C4-2B (cell line): ENCODE measurements at regions not wholly inside any gene's neighbourhood (a gene's known extent, or its start where the extent isn't known, plus 50 kb on each side); places are given as distances from the start of the nearest gene placed in this dataset.
"Not testable (repeated sequence)": the region's sequence is repeated elsewhere in the genome, so short reads cannot be mapped to it uniquely, and the experiment has no call there.

Experiments used
- H3K27ac ChIP-seq: fragments of 450-650 bp; 2 replicates; pipeline ENCODE4 v1.5.1; 2017
- ZFX ChIP-seq: fragments of 450-650 bp; IDR thresholded peaks from 2 replicates; pipeline ENCODE4 v1.6.1; 2017
- TF ChIP-seq, protein P1 (sequence below): fragments of 450-650 bp; conservative IDR thresholded peaks from 2 replicates; pipeline ENCODE4 v1.5.1; 2017; ENCODE audit warnings: mild to moderate bottlenecking

DNA sequence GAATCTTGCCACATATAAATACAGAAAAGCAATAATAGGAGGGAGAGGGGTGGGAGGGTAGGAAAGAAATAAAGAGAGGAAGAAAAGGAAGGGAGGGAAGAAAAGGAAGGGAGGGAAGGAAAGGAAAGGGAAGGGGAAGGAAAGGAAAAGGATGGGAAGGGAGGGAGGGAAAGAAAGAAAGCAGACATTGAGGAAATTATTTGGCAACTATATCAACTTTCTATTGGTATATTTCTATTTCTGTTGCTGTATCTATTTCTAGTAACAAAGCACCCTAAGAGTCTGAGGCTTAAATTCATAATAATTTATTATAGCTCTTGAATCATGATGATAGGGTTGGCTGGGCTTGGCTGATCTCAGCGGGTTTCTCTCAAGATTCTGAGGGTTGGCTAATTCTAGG, 648.0 kb downstream of the CCDC85A start:
- H3K27ac ChIP-seq: no peak overlapping the region
- TF ChIP-seq, protein P1, sequence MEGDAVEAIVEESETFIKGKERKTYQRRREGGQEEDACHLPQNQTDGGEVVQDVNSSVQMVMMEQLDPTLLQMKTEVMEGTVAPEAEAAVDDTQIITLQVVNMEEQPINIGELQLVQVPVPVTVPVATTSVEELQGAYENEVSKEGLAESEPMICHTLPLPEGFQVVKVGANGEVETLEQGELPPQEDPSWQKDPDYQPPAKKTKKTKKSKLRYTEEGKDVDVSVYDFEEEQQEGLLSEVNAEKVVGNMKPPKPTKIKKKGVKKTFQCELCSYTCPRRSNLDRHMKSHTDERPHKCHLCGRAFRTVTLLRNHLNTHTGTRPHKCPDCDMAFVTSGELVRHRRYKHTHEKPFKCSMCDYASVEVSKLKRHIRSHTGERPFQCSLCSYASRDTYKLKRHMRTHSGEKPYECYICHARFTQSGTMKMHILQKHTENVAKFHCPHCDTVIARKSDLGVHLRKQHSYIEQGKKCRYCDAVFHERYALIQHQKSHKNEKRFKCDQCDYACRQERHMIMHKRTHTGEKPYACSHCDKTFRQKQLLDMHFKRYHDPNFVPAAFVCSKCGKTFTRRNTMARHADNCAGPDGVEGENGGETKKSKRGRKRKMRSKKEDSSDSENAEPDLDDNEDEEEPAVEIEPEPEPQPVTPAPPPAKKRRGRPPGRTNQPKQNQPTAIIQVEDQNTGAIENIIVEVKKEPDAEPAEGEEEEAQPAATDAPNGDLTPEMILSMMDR: no peak
- TF ChIP-seq ZFX: no peak

DNA sequence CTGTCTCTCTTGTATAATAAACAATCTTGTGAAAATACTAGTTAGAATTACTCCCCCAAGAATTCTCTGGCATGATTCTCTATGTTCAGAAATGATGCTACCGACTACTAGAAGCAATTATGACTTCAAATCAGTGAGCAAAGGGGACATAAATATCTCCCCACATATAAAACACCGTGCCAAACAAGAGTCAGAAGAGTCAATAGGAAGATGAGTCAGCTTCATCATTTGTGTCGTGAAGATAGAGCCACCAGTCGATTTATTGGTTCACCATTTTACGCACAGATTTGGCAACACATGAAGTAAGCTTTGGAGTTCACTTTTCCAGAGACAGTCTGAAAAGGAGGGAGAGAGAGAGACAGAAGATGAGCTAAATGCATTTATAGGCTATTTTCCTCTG, 650.9 kb downstream of the CCDC85A start:
- no peak for TF ChIP-seq ZFX
- TF ChIP-seq, protein P1: no peak
- H3K27ac ChIP-seq: no peak overlapping the region

DNA sequence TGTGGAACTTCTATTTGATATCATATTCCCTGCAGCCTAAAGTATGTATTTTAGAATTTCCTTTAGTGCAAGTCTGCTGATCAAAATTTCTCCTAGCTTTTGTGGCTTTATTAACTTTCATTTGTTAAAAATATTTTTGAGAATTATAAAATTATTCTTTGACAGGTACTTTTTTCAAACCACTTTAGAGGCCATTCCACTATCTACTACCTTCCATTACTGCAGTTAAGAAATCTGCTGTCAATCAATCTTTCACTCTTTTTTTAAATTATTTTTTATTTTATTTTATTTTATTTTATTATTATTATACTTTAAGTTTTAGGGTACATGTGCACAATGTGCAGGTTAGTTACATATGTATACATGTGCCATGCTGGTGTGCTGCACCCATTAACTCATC, 656.2 kb downstream of the CCDC85A start:
- not testable (repeated sequence) for H3K27ac ChIP-seq

DNA sequence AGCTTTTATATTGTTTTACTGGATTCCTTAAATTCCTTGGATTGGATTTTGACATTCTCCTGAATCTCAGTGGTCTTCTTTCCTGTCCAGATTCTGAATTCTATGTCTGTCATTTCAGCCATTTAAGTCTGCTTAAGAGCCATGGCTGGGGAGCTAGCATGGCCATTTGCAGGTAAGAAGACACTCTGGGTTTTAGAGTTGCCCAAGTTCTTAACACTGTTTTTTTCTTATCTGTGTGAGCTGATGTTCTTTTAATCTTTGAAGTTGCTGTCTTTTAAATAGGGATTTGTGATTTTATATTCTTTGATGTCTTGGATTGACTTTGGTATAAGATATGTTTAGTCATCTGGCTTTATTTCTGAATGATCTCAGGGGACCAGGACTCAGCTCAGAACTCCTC, 677.2 kb downstream of the CCDC85A start:
- no peak for TF ChIP-seq ZFX
- TF ChIP-seq, protein P1: no peak
- H3K27ac ChIP-seq: no peak overlapping the region

DNA sequence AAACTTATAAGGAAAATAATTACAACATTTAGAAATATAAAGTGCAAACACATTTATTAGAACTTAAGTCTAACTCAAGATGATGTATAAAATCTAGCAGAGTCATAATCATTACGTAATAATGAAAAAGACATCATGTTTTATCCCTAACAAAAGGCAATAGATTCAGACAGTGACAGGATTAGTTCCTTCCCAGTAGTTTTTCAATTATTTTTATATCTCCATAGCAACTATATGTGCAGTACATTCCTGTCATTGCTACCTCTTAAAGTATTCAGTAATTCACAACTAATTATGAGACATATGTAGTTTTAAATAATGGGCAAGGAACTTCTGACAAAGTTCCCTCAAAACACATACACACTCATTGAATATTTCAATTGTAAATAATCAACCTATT, 687.9 kb downstream of the CCDC85A start:
- TF ChIP-seq ZFX: no peak
- TF ChIP-seq, protein P1: no peak

DNA sequence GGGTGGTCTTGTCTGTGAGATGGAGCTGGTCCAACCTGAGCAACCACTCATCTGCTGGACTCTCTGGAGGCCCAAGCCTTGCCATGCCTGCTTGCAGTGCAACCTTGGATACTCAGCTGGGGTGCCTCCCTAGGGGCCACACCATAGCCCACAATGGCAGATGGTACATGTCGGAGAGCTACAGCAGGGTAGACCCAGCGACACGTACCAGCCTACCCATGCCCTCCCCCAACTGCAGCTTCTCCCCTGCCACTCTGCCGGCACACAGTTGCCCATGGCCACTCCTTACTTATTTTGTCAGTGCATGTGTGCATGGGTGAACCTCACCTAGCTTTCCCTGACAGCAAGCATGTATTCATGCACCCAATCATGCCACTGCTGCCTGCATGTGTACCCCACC, 690.9 kb downstream of the CCDC85A start:
- no peak overlapping the region for H3K27ac ChIP-seq
- TF ChIP-seq ZFX: no peak
- TF ChIP-seq, protein P1: no peak

More for the DNA sequence above, 687.9 kb downstream of the CCDC85A start:
- no peak overlapping the region for H3K27ac ChIP-seq

DNA sequence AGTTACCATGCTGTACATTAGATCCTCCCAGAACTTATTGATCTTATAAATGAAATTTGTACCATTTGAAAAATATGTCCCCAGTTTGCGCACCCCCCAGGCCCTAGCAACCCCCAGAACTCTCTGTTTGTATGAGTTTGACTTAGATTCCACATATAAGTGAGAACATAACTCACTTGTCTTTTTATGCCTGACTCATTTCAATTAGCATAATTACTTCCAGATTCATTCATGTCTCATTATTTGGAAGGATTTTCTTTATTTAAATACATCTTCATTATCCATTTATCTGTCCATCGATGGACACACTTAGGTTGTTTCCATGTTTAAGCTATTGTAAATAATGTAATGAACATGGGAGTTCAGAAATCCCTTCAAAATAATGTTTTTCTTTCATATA, 705.9 kb downstream of the CCDC85A start:
- no peak overlapping the region for H3K27ac ChIP-seq
- TF ChIP-seq, protein P1: no peak
- TF ChIP-seq ZFX: no peak

DNA sequence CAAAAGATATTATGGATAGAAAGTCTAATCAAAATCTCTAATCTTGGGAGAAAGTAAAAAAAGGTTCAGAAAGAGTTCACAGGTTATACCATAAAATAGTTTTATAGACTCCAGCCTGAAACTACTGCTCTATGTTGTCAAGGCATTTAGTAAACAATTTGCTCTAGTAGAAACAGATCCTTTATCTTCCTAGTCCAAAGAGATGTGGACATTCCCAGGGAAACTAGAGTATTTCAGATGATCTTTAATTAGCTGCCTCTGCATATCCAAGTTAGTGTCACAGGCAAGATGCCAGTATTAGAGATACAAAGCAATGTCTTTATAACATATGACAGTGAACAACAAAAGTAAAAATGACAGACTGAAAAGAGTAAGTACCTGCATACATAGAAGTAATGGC, 708.6 kb downstream of the CCDC85A start:
- H3K27ac ChIP-seq: no peak overlapping the region
- TF ChIP-seq, protein P1: no peak
- no peak for TF ChIP-seq ZFX
